Endometrium (tissue), 2 donors: ENCODE measurements at regions not wholly inside any gene's neighbourhood (a gene's known extent, or its start where the extent isn't known, plus 50 kb on each side); places are given as distances from the start of the nearest gene placed in this dataset.
"Not testable (repeated sequence)": the region's sequence is repeated elsewhere in the genome, so short reads cannot be mapped to it uniquely, and the experiment has no call there.

Source experiments
- FAIRE-seq: peaks from 2 replicates; lab custom pipeline; 2012; peaks lifted over from hg19 to GRCh38; lab: Jason Lieb, UNC
- donor health status: control.
- donor health status: control.

- no peak for FAIRE-seq
Measured at GRCh38 chr10:33067917-33068316, 109.9 kb upstream of the ITGB1 start.

GRCh38 chr10:33067481-33067880 lies 109.5 kb upstream of the ITGB1 start:
- no peak for FAIRE-seq

DNA sequence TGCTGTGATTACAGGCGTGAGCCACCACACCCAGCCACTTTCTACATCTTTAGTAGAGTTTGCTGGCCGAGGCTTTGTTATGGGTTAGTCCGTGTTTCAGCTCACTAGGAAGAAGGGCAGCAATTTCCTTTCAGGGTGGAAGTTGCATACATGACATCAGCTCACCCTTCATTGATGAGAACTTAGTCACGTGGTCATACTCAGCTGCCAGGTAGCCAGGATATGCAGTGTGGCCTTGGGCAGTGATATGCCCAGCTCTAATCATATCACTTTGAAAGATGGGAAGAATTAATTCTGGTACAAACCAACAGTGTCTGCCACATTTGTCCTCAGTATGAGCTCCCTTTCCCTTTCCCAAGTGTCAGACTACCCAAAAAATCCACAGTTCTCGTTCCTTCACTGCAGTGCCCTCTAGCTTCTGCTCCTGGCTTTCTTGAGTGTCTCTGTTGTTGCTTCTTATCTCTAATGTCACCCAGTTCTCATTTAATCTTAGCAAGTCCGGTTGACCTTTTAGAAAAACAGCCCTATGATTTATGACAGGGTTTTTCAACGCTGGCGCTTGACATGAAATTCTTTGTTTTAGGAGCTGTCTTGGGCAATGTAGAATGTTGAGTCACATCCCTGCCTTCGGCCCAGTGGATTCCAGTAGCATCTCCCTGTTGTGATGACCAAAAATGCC lies 108.7 kb upstream of the ITGB1 start:
- FAIRE-seq = no peak

DNA sequence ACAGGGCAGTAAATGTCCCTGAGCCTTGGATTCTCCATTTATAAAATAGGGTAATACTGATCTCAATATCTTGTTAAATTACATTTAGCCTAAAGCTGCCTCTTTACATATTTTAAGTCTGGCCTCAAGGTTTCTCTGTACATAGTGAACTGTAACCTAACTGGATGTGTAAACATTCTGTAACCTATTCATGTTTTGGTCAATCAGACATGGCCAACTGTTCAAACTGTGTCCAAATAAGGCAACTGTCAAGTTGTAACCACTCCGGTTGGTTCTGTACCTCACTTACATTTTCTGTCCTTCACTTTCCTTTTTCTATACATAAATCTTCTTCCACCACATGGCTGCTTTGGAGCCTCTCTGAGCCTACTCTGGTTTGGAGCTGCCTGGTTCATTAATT lies 107.1 kb upstream of the ITGB1 start:
- FAIRE-seq = no peak

GRCh38 chr10:33064706-33065105 lies 106.7 kb upstream of the ITGB1 start:
- no peak for FAIRE-seq

DNA sequence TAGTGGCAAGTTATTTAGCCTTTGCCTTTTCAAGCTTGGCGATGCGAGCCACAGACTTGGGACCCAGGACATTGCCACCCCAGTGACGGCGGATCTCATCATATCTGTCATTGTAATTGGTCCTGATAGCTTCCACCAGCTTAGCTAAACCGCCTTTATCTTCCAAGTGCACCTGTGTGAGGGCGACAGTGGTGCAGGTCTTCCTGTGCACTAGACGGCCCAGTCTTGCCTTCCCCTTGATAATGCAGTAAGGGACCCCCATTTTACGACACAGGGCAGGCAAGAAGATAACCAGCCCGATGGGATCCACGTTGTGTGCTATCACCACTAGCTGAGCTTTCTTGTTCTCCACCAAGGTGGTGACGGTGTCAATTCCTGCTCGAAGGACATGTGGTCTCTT lies 99.6 kb upstream of the ITGB1 start:
- FAIRE-seq = no peak

GRCh38 chr10:33056828-33057596 lies 99.0 kb upstream of the ITGB1 start:
- no peak for FAIRE-seq

- FAIRE-seq = no peak
Measured at GRCh38 chr10:33055625-33056024, 97.6 kb upstream of the ITGB1 start.

GRCh38 chr10:33052915-33053810 lies 95.1 kb upstream of the ITGB1 start:
- FAIRE-seq = no peak

DNA sequence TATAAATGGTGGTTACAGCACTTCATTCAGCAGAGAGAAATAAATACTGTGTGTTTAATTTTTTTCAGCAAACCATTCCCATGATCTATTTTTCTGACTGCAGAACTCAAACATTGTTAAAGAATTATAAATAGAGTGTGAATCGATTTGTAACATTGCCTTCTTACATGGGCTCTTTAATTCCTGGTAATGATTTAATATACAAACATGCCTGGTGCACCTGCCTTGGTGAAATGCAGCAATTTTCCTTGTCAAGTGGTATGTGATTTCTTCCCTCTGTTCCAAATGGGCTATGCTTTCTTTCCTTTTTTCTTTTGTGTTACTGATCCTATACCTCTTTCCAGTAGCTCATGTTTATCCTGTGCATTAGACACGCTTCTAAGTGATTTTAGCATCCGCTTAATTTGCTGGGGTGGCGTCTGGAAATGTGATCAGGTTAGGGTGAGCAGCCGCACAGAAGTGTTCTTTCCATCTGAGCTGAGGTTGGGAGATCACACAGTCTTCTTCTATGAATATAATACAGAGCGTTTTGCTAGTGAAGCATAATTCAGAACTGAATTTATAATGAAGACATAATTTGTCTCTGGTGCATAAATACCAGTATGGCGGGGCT lies 94.3 kb upstream of the ITGB1 start:
- no peak for FAIRE-seq

DNA sequence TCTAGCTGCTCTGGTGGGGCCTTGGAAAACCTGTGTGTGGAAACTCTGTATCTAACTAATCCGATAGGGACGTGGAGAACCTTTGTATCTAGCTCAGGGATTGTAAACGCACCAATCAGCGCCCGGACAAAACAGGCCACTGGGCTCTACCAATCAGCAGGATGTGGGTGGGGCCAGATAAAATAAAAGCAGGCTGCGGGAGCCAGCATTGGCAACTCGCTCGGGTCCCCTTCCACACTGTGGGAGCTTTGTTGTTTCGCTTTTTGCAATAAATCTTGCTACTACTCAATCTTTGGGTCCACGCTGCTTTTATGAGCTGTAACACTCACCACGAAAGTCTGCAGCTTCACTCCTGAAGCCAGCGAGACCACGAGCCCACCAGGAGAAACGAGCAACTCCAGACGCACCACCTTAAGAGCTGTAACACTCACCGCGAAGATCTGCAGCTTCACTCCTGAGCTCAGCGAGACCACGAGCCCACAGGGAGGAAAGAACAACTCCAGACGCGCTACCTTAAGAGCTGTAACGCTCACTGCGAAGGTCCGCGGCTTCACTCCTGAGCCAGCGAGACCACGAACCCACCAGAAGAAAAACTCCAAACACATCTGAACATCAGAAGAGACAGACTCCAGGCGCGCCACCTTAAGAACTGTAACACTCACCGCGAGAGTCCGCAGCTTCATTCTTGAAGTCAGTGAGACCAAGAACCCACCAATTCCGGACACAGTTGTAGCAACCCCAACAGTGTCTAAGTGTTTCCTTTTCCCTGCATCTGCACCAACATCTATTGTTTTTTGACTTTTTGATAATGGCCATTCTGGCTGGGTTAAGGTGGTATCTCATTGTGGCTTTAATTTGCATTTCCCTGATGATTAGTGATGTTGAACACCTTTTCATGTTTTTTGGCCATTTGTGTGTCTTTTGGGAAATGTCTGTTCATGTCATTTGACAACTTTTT lies 92.2 kb upstream of the ITGB1 start:
- FAIRE-seq = not testable (repeated sequence)

DNA sequence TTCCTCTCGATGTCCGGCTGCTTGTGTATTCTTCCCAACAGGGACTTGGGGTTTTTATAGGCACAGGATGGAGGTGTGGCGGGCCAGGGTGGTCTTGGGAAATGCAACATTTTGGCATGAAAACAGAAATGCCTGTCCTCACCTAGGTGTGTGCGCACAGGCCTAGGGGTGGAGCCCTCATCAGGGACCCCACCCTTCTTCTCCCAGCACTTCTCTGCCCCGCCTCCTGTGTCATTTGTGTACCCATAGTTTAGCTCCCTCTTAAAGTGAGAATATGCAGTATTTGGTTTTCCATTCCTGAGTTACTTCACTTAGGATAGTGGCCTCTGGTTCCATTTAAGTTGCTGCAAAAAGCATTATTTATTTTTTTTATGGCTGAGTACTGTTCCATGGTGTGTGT lies 90.2 kb upstream of the ITGB1 start:
- FAIRE-seq = no peak

GRCh38 chr10:33047655-33048054 lies 89.6 kb upstream of the ITGB1 start:
- FAIRE-seq = no peak

DNA sequence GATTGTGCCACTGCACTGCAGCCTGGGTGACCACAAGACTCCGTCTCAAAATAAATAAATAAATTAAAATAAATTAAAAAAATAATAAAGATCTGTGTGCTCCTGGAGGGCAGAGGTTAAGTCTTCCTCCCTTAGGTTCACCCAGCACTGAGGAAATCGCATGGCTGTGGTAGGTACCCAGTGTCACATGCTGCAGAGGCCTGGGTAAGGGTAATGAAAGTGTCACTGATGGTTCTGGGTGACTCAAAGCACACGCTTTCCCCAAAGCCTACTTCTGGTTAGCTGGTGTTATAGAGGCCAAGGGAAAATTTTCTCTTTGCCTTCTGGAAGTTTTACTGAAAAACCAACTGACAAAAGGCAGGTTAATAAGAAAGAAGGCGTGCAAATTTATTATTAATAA lies 88.8 kb upstream of the ITGB1 start:
- FAIRE-seq = no peak

GRCh38 chr10:33045421-33045820 lies 87.4 kb upstream of the ITGB1 start:
- no peak for FAIRE-seq

DNA sequence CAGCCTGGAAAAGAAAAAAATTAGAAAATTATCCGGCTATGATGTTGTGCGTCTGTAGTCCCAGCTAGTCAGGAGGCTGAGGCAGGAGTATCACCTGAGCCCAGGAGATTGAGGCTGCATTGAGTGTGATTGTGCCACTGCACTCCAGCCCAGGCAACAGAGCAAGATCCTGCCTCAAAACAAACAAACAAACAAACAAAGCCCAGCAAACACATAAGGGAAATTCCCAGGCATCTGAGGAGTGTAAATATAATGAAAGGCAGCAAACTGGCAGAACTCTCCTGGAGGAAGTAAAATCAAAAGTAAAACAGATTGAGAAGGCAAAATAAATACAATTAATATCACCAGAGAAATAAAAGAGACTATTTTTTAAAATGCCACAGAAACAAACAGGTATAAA lies 84.5 kb upstream of the ITGB1 start:
- FAIRE-seq = peak; percentile 8

DNA sequence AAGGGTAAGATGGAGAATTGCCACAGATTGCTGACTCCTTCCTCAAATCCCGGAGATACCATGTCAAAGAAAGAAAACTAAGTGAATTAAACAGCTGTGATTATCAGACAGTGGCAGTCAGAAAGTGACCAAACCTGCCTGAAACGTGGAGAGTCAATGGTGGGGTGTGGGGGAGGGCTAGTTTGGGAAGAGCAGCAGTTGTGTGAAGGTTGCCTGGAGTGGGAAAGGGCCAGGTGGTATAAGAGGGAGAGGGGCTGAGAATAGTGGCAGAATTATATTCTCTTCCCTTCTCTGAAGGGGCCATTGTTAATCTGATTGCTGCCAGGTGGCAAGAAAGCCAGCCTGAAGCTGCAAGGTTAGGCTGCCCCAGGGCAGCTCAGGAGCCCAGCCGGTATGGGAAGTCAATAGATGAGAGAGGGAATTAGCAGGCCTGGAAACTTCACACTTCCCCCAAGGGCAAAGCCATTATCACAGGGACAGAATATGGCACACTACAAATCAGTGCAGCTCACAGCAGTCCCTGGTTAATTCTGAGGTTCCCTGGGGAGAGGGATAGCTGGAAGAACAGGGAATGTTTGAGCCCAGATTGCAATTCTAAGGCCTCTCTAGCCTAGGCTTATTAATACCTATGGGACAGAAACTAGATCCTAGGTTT lies 83.9 kb upstream of the ITGB1 start:
- no peak for FAIRE-seq

DNA sequence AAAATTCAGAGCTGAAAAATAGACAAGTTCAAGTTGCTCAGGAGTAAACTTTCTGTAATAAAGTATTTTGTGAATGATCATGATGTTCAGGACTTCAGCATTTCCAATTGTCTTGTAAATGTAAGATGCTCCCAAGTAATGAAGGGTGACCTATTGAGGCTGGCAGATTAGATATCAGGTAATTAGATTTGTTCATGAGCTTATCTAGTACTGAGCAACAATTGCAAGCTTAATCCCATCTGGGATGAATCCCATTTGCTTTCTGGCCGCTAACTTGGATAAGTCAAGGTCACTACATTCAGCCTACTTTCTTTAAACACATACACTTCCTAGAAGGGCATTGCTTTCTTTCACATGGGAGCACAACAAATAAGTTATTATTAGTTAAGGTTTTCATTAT lies 82.4 kb upstream of the ITGB1 start:
- FAIRE-seq = no peak

DNA sequence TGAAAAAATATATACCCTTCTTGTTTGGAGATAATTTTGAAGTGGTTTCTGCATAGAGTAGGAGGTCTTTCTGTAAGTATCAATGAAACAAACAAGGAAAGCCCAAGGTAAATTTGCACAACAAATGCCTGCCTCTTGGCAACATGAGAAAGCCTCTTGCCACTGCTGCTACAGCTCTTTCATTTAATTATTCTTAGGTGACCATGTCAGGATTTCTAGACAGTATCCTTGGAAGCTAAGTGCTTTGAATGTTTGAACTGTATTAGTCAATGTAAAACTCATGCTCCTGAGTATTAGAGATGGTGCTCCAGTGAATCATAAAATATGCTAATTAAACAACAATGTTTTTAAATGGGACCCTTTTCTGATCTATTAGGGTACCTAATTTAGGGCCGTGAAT lies 81.2 kb upstream of the ITGB1 start:
- FAIRE-seq = no peak

DNA sequence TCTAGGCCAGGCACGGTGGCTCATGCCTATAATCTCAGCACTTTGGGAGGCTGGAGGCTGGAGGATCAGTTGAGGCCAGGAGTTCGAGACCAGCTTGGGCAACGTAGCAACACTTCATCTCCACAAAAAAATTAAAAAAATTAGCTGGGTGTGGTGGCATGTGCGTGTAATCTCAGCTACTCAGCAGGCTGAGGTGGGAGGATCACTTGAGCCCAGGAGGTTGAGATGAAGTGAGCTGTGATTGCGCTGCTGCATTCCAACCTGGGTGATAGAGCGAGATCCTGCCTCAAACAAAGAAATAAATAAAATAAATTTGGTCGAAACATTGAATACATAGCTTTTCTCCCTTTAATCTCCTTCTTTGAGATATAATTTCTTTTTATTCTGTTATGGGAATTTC lies 80.6 kb upstream of the ITGB1 start:
- no peak for FAIRE-seq

GRCh38 chr10:33037726-33038125 lies 79.7 kb upstream of the ITGB1 start:
- FAIRE-seq = no peak
